ENCODE measurements at regions not wholly inside any gene's neighbourhood (a gene's known extent, or its start where the extent isn't known, plus 50 kb on each side); places are given as distances from the start of the nearest gene placed in this dataset.

GRCh38 chr20:41956338-41957074 is 338.3 kb upstream of the CHD6 start:
- H3K9ac ChIP-seq (ENCODE audit: control insufficient read depth, insufficient read depth, low read length) = no peak overlapping the region
- H3K27ac ChIP-seq (ENCODE audit: control insufficient read depth, insufficient read depth) = no peak overlapping the region
- intact Hi-C loops (cut with micrococcal nuclease; ENCODE audit: unreplicated experiment) (loop anchor here (1.0 to 2.0 kb wide), 3 partner anchors 62 to 1231 kb away; no protein-coding TSS in a partner anchor), in situ Hi-C loops (cut with MboI) (loop anchor here (10.0 kb wide), 1 partner anchor 1228 kb away; the partner anchor contains the start of gene PTPRT)
- ATAC-seq = peak; percentile 64
- 32% methylated on average over 6 of the region's 6 CpGs for WGBS (ENCODE audit: insufficient coverage, insufficient replicate concordance, low lambda C conversion rate, missing lambda C conversion rate)
- POLR2A ChIA-PET = no interaction called here
- no TSS peak for BruUV-seq (replicated peaks)
- SMC1A ChIA-PET (ENCODE audit: uncharacterized antibody, unreplicated experiment) = no interaction called here
- RAD21 ChIA-PET (ENCODE audit: unreplicated experiment) = interaction anchor here (1.3 kb wide), 1 partner anchor 574 kb away, joined by 3 read pairs; no protein-coding TSS in a partner anchor
- H3K9me3 ChIP-seq (replicated peaks; ENCODE audit: control insufficient read depth, insufficient read depth, low read length) = no peaks in the 10 kb centered on the region
- no peak for DNase-seq (ENCODE audit: low read depth, low spot score)
- H4K20me1 ChIP-seq (ENCODE audit: control insufficient read depth, insufficient read depth) = no peaks in the 10 kb centered on the region
- no peaks in the 10 kb centered on the region for H3K4me1 ChIP-seq (ENCODE audit: control insufficient read depth, insufficient read depth, low read length)
- H2AFZ ChIP-seq (ENCODE audit: control insufficient read depth, low read depth, low read length) = no peak overlapping the region
- peak; percentile 69 for FAIRE-seq
- no peak overlapping the region for H3K4me3 ChIP-seq
- no peaks in the 10 kb centered on the region for H3K27me3 ChIP-seq (replicated peaks in 1 of 2; ENCODE audit: control insufficient read depth in 2 of 2, insufficient read depth in 2 of 2, low read length in 1 of 2)
- CTCF ChIA-PET = interaction anchor here (0.7 to 1.4 kb wide), 4 partner anchors 103 to 1235 kb away, joined by 3 to 5 read pairs (median 4); no protein-coding TSS in a partner anchor
- no peak overlapping the region for H3K4me2 ChIP-seq (ENCODE audit: control insufficient read depth, insufficient read depth)
- H3K36me3 ChIP-seq (ENCODE audit: control insufficient read depth in 2 of 2, insufficient read depth in 2 of 2, low read length in 1 of 2) = no peaks in the 10 kb centered on the region
- H3K79me2 ChIP-seq (ENCODE audit: control insufficient read depth, insufficient read depth, low read length) = no peaks in the 10 kb centered on the region
- no peak for TF ChIP-seq BMI1 (IDR thresholded peaks at IDR 0.05; ENCODE audit: borderline replicate concordance)
- no peak for TF ChIP-seq EP300 (IDR thresholded peaks at IDR 0.05; ENCODE audit: borderline replicate concordance in 1 of 2, control insufficient read depth in 1 of 2, low read depth in 2 of 2, low read length in 2 of 2)
- no peak for TF ChIP-seq KLF5 (IDR thresholded peaks at IDR 0.05; ENCODE audit: partially characterized antibody)
- TF ChIP-seq ZNF384 (IDR thresholded peaks at IDR 0.05; ENCODE audit: borderline replicate concordance, low read depth, low read length) = no peak
- TF ChIP-seq E2F8 (IDR thresholded peaks at IDR 0.05; ENCODE audit: low read depth, partially characterized antibody) = no peak
- peak; percentile 66 for TF ChIP-seq RAD21 (IDR thresholded peaks at IDR 0.05; ENCODE audit: insufficient read depth, low read depth, low read length)
- TF ChIP-seq HDAC6 (IDR thresholded peaks at IDR 0.05; ENCODE audit: unreplicated experiment) = no peak
- no peak for TF ChIP-seq EGR1 (IDR thresholded peaks at IDR 0.05; ENCODE audit: borderline replicate concordance in 1 of 2, low read depth in 2 of 2, low read length in 2 of 2)
- TF ChIP-seq ASH2L (IDR thresholded peaks at IDR 0.05; ENCODE audit: borderline replicate concordance, low read depth) = no peak
- peak; percentile 51; the same call in 1 of the 2 replicates for TF ChIP-seq SMC3 (IDR thresholded peaks at IDR 0.05; ENCODE audit: borderline replicate concordance, low read length)
- TF ChIP-seq ZNF592 (IDR thresholded peaks at IDR 0.05) = no peak
- TF ChIP-seq SMARCA5 (IDR thresholded peaks at IDR 0.05) = no peak
- TF ChIP-seq LARP7 (IDR thresholded peaks at IDR 0.05) = no peak
- no peak for TF ChIP-seq DPF2 (IDR thresholded peaks at IDR 0.05)
